Stimulated activated CD4-positive, alpha-beta T cell treated with anti-CD3 and anti-CD28 coated beads, TNF-alpha, amount 100 ng/mL, for 24 hours (primary cell): ENCODE measurements at regions not wholly inside any gene's neighbourhood (a gene's known extent, or its start where the extent isn't known, plus 50 kb on each side); places are given as distances from the start of the nearest gene placed in this dataset.

Experiments used
- DNase-seq, 3 experiments: peaks; one replicate each; pipeline ENCODE4 v3.0.0-alpha.2; 2020; ENCODE audit warnings: low read depth in 3 of 3

DNA sequence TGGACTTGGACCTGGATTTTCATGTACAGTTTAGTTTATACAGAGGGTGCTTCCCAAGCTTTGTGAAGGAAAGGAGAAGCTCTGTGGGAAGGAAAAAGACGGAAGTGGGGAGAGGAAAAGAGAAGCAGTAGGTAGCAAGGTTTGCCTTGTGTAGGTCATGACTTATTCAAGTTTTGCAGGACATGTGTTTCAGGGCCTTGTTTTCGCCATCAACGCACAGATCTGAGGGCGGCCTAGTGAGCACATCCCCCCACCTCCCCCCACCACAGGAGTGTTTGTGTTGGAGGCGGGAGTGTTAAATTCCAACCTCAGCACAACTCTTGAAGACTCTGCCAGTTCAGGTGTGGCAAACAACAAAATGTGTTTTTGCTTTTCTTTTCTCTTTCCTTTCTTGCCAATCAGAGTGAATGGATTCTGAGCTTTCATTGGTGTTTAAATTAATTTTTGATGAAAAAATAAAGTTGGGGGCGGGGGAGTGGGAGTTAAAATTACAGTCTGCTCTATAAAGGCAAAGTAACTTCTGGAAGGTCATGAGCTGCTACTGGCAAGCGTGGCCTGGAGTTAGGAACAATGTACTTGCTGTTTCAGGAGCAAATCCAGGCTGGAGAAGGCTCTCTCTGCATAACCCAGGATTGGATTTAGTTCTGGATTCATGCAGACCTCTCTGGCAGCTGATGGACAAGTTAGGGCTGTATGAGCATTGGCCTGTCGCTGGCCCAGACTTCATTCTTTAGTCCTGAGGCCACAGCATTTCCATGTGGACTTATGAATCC lies 338.5 kb downstream of the CD83 start:
- DNase-seq = no peak

DNA sequence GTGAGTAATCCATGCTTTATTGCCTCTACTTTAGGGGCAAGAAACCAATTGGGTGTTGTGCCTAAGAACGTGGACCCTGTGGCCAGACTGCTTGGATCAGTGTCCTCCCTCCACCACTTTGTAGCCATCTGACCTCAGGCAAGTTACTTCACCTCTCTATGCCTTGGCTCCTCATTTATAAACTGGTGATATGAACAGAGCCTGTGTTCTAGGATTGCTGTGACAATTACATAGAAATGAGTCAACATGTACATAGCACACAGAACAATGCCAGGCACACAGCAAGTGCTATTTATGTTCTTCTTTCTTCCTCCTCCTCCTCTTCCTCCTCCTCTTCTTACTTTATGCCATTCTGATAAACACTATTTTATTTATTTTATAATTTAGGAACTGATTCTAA lies 339.4 kb downstream of the CD83 start:
- DNase-seq = no peak

DNA sequence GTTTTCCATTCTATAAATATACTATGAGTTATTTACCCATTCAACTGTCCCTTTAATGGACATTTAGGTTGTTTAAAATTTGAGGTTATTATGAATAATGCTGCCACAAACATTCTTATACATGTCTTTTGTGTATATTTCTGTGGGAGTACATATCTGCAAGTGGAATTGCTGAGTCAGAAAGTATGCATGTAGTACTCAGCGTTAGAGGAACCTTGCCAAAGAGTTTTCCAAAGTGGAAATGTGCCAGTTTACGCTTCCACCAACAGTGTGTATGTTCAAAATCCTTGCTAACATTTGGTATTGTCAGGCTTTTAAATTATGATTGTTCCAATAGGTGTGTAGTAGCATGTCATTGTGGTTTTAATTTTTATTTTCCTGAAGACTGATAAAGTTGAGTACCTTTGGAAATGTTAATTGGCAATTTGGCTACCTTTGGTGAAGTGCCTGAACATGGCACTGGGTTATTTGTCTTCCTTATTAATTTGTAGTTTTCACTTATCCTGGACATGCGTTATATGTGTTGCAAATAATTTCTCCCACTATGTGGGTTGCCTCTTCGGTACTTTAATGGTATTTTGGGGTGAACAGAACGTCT lies 341.2 kb downstream of the CD83 start:
- DNase-seq = no peak

DNA sequence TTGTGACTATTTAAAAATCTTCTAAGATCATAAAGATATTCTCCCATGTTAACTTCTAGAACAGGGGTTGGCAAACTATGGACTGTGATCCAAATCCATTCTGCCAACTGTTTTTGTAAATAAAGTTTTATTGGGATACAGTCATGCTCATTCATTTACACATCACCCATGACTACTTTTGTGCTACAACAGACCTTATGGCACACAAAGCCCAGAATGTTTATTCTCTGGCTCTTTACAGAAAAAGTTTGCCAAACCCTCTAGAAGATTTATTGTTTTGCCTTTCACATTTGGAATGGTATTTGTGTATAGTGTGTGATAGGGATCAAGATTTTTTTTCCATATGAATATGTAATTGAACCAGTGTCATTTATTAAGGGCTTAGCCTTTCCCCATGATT lies 341.7 kb downstream of the CD83 start:
- DNase-seq = no peak

DNA sequence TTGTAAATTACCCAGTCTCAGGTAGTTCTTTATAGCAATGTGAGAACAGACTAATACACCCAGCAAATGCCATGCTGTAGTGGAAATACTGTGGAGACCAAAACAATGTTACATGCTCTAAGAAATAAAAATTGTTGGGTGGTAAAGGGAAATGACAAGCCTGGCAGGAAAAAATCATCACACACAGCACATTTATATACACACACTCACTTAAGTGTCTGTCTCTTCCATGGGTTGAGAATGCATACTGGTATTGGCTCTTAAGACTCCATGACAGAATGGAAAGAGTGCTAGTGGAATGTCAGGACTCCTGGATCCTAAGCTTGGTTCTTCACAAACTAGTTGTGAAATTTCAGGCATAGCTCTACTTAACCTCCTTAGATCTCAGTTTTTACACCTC lies 343.0 kb downstream of the CD83 start:
- DNase-seq = no peak

DNA sequence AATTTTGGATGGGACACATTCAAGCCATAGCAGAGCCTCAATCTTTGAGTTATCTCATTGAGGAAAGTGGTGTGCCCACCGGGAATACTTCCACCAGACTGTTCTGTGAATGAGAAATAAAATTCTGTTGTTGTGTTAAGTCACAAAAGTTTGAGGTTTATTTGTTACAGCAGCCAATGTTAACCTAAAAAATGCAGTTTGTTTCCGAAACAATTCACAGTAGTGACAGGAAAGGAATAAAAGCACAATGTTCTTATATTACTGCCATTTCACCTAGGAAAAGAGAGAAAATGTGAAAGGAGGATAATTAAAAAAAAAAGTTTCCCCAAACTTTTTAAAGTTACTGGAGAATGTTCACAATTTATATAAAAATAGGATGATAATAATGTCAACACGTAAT lies 344.6 kb downstream of the CD83 start:
- no peak for DNase-seq

DNA sequence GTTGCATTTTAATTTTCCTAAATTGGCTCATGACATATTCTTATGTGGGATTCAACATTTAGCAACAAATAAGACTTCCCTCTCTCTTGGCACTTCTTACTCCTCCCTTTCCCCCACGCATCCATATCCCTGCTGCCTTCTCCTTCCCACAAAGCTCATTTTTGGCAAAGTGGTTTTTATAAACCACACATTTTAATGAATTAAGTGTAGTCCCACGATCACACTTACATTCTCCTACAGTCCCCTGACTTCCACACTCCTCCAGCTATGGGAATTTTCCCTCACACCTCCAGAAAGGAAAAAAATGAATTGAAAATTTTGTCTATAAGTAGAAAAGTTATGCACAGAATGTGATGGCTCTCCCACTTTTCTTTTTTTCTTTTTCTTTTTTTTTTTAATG lies 345.0 kb downstream of the CD83 start:
- DNase-seq = no peak

DNA sequence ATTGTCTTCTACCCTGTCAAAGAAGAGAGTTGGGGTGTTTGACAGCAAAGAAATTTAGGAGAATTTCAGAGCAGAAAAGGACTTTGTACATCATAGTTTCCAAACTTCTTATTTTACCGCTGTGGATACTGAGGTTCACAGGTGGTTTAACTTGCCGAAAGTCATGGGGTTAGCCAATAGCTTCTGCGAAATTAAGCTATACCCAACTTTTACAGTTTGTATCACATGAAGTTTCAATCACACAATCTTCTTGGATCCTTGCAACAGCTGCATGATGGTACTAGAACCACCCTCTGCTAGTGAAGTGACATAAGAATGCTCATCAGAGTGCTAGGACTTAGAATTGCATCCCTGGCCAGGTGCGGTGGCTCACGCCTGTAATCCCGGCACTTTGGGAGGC lies 345.5 kb downstream of the CD83 start:
- DNase-seq = no peak

DNA sequence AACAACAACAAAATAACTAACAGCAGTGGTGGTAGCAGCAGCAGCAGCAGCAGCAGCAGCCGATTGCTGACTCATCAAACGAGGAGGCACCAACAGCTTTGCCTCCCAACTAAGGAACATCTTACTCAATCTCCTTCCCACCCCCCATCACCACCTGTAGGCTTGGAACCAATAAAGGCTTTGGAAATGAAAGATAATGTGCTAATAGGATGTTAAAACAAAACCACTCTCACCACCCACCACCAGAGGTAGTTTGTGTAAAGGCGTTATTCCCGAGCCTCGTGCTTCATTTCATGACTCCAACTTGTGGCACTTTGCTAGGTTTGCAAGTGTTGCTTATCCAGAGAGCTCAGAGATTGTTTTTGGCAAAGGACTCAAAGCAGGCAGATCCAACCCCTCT lies 346.5 kb downstream of the CD83 start:
- DNase-seq = no peak

DNA sequence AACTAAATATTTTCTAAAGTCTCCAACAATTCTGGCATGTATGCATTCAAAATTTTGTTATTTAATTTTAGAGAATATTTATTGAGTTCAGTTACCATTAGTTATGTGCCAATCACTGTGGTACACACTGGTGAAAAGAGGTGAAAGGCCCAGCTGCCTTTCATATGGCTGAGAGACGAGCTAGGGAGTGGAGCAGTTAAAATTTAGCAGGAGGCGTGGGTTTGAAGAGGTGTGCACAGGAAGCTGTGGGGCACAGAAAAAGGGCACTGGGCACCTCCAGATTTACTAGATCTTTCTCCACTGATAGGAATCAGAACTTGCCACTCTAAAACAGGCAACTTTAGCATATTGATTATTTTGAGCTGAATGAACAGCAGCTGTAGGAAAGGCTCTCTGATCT lies 347.1 kb downstream of the CD83 start:
- no peak for DNase-seq

DNA sequence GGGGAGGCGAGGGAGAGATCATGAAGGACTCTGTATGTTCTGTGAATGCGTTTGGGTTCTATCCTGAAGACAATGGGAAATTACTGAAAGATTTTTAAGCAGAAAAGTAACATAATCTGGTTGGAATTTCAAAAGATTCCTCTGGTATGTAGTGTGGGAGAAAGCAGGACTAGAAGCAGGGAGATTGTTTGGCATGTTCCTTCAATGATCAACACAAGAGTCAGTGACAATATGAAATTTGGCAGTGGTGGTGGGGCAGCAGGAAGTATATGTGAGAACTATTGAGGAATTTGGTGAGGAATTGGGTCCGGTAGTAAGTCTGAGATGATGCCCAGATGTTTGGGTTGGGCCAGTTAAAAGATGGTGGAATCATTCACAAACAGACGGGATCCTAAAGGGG lies 348.7 kb downstream of the CD83 start:
- no peak for DNase-seq

DNA sequence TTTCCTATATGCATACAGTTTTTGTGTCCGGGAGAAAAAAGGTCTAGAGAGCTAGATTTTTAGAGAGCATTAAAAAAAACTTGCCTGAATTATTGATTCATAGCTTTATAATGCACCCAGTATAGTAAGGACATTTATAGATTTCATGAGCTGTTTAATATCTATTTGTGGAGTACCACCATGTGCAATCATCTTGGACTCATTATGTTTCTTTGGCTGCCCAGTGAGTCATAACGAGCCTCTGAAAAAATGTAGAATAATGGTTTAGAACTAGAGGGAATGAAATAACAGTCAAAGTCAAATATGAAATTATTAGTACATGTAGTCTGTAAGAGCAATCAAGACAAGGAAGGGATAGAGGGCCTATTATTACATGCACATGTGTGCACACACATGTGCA lies 350.0 kb downstream of the CD83 start:
- no peak for DNase-seq

DNA sequence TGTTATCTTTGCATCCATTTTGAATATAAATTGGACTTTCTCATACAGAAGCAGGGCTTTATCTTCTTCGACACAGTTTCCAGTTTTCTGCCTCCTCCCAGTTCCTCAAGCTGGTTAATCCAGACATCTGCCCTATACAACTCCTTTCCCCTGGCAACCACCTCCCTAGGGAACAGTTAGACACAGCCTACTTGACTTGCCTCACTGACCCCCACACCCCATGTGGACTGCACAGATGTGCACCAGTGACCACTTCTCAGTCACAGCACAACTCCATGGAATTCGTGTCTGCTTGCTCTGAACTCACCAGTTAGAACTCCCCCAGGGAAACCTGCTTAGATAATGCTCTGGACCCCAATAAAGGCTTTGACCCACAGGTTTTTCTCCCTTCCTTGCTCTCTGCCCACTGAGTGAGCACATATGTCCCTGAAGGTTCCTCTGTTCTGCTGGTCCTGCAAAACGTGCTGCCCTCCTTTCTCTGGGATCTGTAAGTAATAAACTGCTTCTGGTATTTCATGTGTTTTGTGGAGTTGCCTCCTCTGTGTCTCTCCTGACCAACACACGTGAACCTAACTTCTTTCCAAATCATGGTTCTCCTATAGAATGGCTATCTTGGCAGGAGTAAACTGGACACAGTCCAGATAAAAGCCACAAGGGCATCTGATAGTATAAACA lies 351.2 kb downstream of the CD83 start:
- no peak for DNase-seq

DNA sequence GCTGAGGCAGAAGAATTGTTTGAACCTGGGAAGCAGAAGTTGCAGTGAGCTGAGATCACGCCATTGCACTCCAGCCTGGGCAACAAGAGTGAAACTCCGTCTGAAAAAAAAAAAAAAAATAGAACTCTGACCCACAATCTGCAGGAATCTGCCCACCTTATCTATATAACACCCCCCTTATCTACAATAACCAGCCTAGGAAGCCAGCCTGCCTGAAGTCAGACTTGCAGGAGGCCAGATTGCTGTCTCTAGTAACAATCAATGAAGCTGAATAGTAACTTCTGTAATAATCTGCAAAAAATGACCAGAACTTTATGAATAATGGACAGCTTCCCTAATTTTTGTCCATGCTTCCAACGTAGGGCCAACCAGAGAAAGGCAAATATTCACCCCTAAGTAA lies 352.5 kb downstream of the CD83 start:
- no peak for DNase-seq

DNA sequence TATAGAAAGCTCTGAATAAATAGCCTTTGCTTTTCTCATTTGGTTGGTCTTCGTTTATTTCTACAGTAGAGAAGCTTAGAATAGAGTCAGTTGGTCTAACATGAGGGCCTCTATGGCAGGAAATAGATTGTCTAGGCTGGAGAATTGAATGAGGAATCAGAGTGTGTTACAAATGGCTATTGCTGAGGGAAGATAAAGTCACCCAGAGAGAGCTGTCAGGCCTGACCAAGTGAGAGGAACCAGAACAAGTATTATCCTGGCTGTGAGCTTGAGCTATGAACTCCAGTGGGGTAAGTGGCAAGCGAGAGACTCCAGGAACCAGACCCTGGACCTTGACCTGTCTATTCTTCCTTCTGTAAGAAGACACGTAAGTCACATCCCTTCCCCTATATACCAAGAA lies 353.1 kb downstream of the CD83 start:
- no peak for DNase-seq

DNA sequence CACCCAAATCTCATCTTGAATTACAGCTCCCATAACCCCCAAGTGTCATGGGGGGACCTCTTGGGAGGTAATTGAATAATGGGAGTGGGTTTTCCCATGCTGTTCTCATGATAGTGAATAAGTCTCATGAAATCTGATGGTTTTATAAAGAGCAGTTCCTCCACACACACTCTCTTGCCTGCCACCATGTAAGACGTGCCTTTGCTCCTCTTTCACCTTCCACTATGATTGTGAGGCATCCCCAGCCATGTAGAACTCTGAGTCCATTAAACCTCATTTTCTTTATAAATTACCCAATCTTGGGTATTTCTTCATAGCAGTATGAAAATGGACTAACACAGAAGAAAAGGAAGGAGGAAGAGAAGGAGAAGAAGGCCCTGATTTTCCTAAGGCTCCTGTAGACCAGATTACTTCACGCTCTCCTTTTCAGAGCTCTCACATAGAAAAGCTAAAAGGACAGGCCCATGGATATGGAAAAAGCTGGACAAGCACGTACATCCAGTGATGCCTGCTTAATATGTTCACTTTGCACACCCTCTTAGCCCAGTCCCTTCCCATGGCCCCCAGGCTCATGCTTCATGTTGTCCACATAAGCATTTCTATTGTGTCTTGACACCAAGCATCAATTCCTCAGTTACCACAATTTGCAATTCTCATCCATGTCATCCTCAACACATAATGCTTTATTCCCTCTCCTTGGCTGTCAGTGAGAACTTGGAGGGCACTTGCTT lies 354.8 kb downstream of the CD83 start:
- no peak for DNase-seq

DNA sequence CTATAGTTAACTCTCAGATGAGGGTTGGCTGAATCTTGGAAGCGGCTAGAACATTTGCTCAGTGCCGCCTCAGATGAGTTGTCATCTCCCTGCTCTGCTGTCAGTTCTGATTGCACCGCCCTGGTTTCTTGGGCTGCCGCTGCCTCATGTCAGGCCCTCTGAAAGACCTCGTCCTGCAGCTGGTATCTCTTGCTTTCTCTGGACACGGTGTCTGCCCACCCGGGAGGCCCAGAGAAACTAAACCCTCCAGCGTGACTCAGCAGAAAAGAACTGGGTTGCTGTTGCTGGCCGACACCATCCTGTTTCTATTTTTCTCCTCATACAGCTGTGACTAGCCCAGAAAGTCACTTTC lies 355.4 kb downstream of the CD83 start:
- DNase-seq = no peak

DNA sequence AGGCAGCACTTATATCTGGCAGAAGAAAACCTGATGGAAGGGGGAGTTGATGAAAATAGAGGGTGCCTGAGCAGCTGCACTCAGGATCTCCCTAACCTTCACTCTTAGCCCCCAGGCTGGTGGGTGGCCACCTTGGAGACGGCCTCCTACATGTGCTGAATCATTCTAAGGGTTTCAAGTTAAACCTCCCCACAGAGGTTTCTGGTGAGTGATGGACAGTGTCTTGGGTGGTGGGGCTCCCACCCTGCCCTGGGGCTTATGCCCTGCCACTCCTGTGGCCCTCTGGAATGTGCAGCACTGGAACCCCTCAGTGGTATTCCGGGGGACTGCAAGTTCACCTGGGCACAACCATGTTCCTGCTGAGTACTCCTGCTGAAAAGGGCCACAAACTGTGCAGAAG lies 357.2 kb downstream of the CD83 start:
- no peak for DNase-seq

DNA sequence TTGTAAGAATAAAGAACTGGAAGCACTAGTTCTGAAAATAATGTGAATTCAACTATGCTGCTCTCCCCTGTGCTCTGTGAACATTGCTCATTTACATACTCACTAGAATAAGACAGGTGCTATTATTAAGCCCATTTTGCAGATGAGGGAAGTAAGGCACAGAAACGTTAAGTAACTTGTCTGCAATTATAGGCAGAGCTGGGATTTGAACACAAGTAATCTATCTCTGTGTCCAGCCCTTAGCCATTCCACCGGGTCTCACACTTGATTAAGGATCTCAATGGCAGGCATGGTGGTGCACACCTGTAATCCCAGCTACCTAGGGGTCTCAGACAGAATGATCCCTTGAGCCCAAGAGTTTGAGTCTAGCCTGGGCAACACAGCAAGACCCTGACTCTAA lies 357.7 kb downstream of the CD83 start:
- DNase-seq = no peak

DNA sequence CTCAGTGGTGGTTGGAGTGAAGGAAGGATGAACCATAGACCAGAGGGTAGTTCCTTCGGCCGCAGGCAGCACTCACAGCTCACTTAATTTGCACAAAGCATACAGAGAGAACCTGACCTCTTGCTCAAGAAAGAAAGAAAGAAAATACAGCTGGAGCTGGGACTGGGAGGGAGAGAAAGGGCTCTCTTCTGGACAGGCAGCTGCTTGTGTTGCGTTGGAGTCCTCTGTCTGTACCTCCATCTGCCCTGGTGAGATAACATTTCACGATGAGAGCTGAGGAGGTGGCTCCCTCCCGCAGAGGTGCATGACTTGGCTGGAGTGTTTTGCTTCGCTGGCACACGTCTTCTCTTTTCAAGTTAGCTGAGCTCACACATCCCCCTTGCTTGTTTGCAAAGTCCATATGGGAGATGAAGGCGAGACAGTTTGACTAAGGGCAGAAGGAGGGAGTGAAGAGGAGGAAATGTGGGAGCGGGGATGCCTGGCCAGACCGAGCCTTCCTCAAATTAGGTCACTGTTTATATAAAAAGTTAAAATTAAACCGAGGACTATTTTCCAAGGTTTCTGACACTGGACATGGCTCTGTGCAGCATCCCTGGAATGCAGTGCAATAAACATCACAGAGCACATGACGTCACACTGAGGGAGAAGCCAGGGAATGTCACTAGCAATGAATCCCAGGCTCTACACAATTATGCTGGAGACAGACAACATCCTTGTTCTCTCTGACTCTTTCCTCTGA lies 359.4 kb downstream of the CD83 start:
- DNase-seq = no peak

DNA sequence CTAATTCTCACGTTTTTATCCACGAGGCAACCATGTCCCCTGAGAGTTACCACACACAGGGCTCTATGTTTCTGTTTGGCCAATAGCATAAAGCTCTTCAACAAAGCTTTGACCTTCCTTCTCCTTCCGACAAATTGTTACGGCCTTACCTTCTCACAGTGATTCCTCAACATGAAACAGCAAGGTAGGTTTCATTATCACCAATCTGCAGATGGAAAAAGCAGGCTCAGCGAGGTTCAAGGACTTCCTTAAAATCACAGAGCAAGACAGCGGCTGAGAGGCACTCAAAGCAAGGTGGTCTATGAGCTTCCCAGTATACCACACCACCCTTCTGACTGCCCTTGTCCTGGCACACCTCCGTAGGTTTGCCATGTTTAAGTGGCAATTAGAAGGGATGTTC lies 360.0 kb downstream of the CD83 start:
- no peak for DNase-seq
